Spleen (tissue), 11 donors: ENCODE measurements at regions not wholly inside any gene's neighbourhood (a gene's known extent, or its start where the extent isn't known, plus 50 kb on each side); places are given as distances from the start of the nearest gene placed in this dataset.

ENCODE experiments used
- DNase-seq: peaks from one replicate; pipeline ENCODE4 v3.0.0-alpha.2; 2020
- H3K27ac ChIP-seq, 8 donors: fragments of 200-600 bp; sonication (generic) in 7 of 8; 1 replicate in 4 of 8; 2 replicates in 4 of 8; pipeline versions ENCODE4 v1.5.0 to v1.8.0; 2016 to 2021; ENCODE audit warnings: inconsistent platforms in 4 of 8, mild to moderate bottlenecking in 4 of 8, moderate library complexity in 1 of 8
- H3K27me3 ChIP-seq, 7 donors: fragments of 200-600 bp; sonication (generic) in 6 of 7; replicated peaks in 1 of 7; 1 replicate in 4 of 7; 2 replicates in 3 of 7; pipeline versions ENCODE4 v1.5.0 to v1.8.0; 2016 to 2021; ENCODE audit warnings: inconsistent platforms in 3 of 7, mild to moderate bottlenecking in 1 of 7
- H3K36me3 ChIP-seq, 6 donors: fragments of 200-600 bp; sonication (generic) in 5 of 6; 1 replicate in 4 of 6; 2 replicates in 2 of 6; pipeline versions ENCODE4 v1.5.0 to v1.8.0; 2016 to 2021; ENCODE audit warnings: inconsistent platforms in 2 of 6
- H3K4me1 ChIP-seq, 6 donors: fragments of 200-600 bp; sonication (generic) in 5 of 6; 1 replicate in 3 of 6; 2 replicates in 3 of 6; pipeline versions ENCODE4 v1.5.0 to v1.8.0; 2016 to 2021; ENCODE audit warnings: inconsistent platforms in 3 of 6
- H3K4me3 ChIP-seq, 8 donors: fragments of 200-600 bp; sonication (generic) in 7 of 8; 1 replicate in 4 of 8; 2 replicates in 4 of 8; pipeline versions ENCODE4 v1.5.0 to v1.8.0; 2016 to 2021; ENCODE audit warnings: inconsistent platforms in 4 of 8, mild to moderate bottlenecking in 4 of 8, moderate library complexity in 2 of 8
- H3K9me3 ChIP-seq, 8 donors: fragments of 200-600 bp; sonication (generic) in 7 of 8; 1 replicate in 4 of 8; 2 replicates in 4 of 8; pipeline versions ENCODE4 v1.5.0 to v1.8.0; 2016 to 2021; ENCODE audit warnings: inconsistent platforms in 4 of 8
- POLR2A ChIP-seq, 3 donors: fragments of 450-650 bp; IDR thresholded peaks; one replicate each; pipeline ENCODE4 v1.5.1; 2017; ENCODE audit warnings: antibody characterized with exemption in 3 of 3, mild to moderate bottlenecking in 1 of 3
- POLR2AphosphoS5 ChIP-seq, 3 donors: sonication (generic); formaldehyde crosslinking; IDR thresholded peaks; one replicate each; pipeline ENCODE4 v1.5.1; 2017; ENCODE audit warnings: antibody characterized with exemption in 3 of 3
- WGBS, 5 donors: extraction: QIAGEN DNeasy Blood & Tissue Kit in 3 of 5; methylation state at CpG; one replicate each; pipeline versions ENCODE4 v1.1.5 to v1.1.7; 2013 to 2018; 5-methylcytosine and 5-hydroxymethylcytosine counted together
- intact Hi-C: fragments of 100-400 bp; cut with DNase I; formaldehyde crosslinking; loops from one replicate; pipeline ENCODE4 v1.15.0; 2023; ENCODE audit warnings: low total_unique reads
- TF ChIP-seq, protein P1 (sequence below), 11 experiments: fragments of 200-600 bp in 7 of 11; fragments of 450-650 bp in 4 of 11; sonication (generic) in 4 of 11; IDR thresholded peaks in 8 of 11; conservative IDR thresholded peaks in 3 of 11; 1 replicate in 7 of 11; 2 replicates in 4 of 11; pipeline versions ENCODE4 v1.4.0 to v1.8.0; 2016 to 2021; ENCODE audit warnings: antibody characterized with exemption in 11 of 11, inconsistent platforms in 4 of 11, mild to moderate bottlenecking in 1 of 11
- donor health status: healthy with polysubstance abuse.
- donor health status: DM: no; HTN: no; CAD: no; lungs with moderate emphysema.
- donor health status: DM: no; HTN: no; CAD: no.
- donor health status: Bipolar disorder and iron deficiency.
- donor health status: healthy.
- donor health status: DM: no; HTN: no; CAD: no.
- donor health status: DM: yes; HTN: yes; CAD: no.

- Histone ChIP-seq H3K36me3 (no peaks in the 10 kb centered on the region), H3K9me3 (no peaks in the 10 kb centered on the region), H3K27me3 (peaks cover 0 to 88% (median 71%) of the 10 kb centered on the region in 7 donors), H3K4me1 (peaks cover 0 to 46% (median 24%) of the 10 kb centered on the region in 6 donors), H3K4me3 (peak overlapping the region in 4 of 8 donors; percentile 17 to 66 (median 36)), H3K27ac (no peak overlapping the region)
- no peak for DNase-seq
- WGBS, 5 donors, result 7 to 10% (median 9%) methylated on average over 29 of the region's 29 CpGs
- intact Hi-C loops, result no loop called here
- TF ChIP-seq, protein P1, sequence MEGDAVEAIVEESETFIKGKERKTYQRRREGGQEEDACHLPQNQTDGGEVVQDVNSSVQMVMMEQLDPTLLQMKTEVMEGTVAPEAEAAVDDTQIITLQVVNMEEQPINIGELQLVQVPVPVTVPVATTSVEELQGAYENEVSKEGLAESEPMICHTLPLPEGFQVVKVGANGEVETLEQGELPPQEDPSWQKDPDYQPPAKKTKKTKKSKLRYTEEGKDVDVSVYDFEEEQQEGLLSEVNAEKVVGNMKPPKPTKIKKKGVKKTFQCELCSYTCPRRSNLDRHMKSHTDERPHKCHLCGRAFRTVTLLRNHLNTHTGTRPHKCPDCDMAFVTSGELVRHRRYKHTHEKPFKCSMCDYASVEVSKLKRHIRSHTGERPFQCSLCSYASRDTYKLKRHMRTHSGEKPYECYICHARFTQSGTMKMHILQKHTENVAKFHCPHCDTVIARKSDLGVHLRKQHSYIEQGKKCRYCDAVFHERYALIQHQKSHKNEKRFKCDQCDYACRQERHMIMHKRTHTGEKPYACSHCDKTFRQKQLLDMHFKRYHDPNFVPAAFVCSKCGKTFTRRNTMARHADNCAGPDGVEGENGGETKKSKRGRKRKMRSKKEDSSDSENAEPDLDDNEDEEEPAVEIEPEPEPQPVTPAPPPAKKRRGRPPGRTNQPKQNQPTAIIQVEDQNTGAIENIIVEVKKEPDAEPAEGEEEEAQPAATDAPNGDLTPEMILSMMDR (IDR thresholded peaks at IDR 0.05 in 8 of 11, conservative IDR thresholded peaks at IDR 0.05 in 3 of 11), result no peak
- TF ChIP-seq POLR2A (IDR thresholded peaks at IDR 0.05) (no peak), POLR2AphosphoS5 (IDR thresholded peaks at IDR 0.05) (no peak)
Measured at GRCh38 chr1:217138173-217138765, 415.0 kb upstream of the ESRRG start.

- 7 to 17% (median 9%) methylated on average over 32 to 53 of the region's 53 CpGs for WGBS, 5 donors
- no peak overlapping the region for H3K27ac ChIP-seq
- no peak for TF ChIP-seq POLR2A (IDR thresholded peaks at IDR 0.05)
- peaks cover 0 to 97% (median 71%) of the 10 kb centered on the region in 7 donors for H3K27me3 ChIP-seq
- no peaks in the 10 kb centered on the region for H3K36me3 ChIP-seq
- H3K9me3 ChIP-seq, result no peaks in the 10 kb centered on the region
- peak overlapping the region in 6 of 8 donors; percentile 6 to 66 (median 25) for H3K4me3 ChIP-seq
- intact Hi-C loops, result no loop called here
- H3K4me1 ChIP-seq, result peaks cover 0 to 46% (median 24%) of the 10 kb centered on the region in 6 donors
- peak; percentile 68 for DNase-seq
Measured at GRCh38 chr1:217137210-217137881, 414.1 kb upstream of the ESRRG start.

GRCh38 chr1:217136895-217137205 is 413.6 kb upstream of the ESRRG start:
- H3K4me1 ChIP-seq, result peaks cover 0 to 46% (median 24%) of the 10 kb centered on the region in 6 donors
- intact Hi-C loops, result no loop called here
- no peak for DNase-seq
- H3K27me3 ChIP-seq, result peaks cover 0 to 99% (median 71%) of the 10 kb centered on the region in 7 donors
- TF ChIP-seq, protein P1 (IDR thresholded peaks at IDR 0.05 in 8 of 11, conservative IDR thresholded peaks at IDR 0.05 in 3 of 11), result no peak
- 5 to 37% (median 17%) methylated on average over 11 of the region's 11 CpGs for WGBS, 5 donors
- peak overlapping the region in 6 of 8 donors; percentile 5 to 66 (median 39) for H3K4me3 ChIP-seq
- no peaks in the 10 kb centered on the region for H3K36me3 ChIP-seq
- H3K9me3 ChIP-seq, result no peaks in the 10 kb centered on the region
- H3K27ac ChIP-seq, result peak overlapping the region in 1 of 8 donors; percentile 3

DNA sequence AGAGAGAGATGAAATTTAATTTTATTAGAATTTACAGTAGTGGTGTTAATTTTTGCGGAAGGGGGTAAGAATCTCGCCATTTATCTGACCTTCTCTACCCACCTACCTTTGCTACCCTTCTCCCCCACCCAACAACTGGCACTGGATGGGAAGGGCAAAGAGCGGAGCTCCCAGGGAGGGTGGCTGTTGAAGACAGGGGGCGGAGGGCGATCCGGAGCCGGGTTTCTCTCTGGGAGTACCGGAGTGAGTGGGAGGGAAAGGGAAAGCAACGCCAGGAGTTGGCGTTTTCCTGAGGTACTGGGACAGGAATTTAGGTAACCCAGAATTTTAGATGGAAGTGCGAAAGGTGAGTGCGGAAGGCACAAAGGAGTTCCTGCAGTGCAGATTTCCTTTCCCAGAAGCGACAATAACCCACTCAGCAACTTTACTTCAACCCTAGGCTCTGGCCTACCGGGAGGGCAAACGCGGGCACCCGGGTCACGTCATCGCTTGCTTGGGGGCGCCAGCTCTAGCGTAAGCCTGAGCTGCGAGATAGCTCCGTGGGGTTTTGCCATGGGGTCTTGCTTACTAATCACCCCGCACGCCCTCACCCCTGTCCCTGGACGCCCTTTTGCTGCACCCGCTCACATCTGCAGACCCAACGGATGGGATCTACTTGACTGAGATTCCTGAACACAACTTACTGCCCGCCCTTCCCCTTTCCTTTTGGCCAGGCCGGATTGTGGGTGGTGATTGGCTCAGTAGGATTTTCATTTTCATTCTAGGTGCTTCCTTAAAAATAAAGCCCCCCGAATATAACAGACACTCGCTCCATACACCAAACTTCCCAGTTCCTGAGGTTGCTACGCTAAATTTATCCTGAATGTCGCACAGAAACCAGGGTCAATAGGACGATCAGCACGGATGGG is 413.0 kb upstream of the ESRRG start:
- H3K27me3 ChIP-seq, result peaks cover 0 to 93% (median 71%) of the 10 kb centered on the region in 7 donors
- H3K36me3 ChIP-seq, result no peaks in the 10 kb centered on the region
- no peaks in the 10 kb centered on the region for H3K9me3 ChIP-seq
- peaks cover 0 to 46% (median 24%) of the 10 kb centered on the region in 6 donors for H3K4me1 ChIP-seq
- peak overlapping the region in 1 of 8 donors; percentile 3 for H3K27ac ChIP-seq
- DNase-seq, result peak; percentile 65
- peak overlapping the region in 7 of 8 donors; percentile 3 to 66 (median 39) for H3K4me3 ChIP-seq
- 7 to 16% (median 12%) methylated on average over 36 of the region's 36 CpGs for WGBS, 5 donors
- TF ChIP-seq, protein P1 (IDR thresholded peaks at IDR 0.05 in 8 of 11, conservative IDR thresholded peaks at IDR 0.05 in 3 of 11), result no peak
- TF ChIP-seq POLR2AphosphoS5 (IDR thresholded peaks at IDR 0.05) (no peak), POLR2A (IDR thresholded peaks at IDR 0.05) (no peak)
- intact Hi-C loops, result no loop called here
